ENCODE measurements at regions not wholly inside any gene's neighbourhood (a gene's known extent, or its start where the extent isn't known, plus 50 kb on each side); places are given as distances from the start of the nearest gene placed in this dataset.

- TF ChIP-seq, protein P1, sequence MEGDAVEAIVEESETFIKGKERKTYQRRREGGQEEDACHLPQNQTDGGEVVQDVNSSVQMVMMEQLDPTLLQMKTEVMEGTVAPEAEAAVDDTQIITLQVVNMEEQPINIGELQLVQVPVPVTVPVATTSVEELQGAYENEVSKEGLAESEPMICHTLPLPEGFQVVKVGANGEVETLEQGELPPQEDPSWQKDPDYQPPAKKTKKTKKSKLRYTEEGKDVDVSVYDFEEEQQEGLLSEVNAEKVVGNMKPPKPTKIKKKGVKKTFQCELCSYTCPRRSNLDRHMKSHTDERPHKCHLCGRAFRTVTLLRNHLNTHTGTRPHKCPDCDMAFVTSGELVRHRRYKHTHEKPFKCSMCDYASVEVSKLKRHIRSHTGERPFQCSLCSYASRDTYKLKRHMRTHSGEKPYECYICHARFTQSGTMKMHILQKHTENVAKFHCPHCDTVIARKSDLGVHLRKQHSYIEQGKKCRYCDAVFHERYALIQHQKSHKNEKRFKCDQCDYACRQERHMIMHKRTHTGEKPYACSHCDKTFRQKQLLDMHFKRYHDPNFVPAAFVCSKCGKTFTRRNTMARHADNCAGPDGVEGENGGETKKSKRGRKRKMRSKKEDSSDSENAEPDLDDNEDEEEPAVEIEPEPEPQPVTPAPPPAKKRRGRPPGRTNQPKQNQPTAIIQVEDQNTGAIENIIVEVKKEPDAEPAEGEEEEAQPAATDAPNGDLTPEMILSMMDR (conservative IDR thresholded peaks at IDR 0.05): peak; percentile 98
- TF ChIP-seq EZH2 (IDR thresholded peaks at IDR 0.05; ENCODE audit: low read depth): no peak
Observed at GRCh38 chr7:142535123-142535779, 214.0 kb upstream of the PRSS1 start.

All from PC-9 (cell line).